SK-MEL-5 (cell line): ENCODE measurements at regions not wholly inside any gene's neighbourhood (a gene's known extent, or its start where the extent isn't known, plus 50 kb on each side); places are given as distances from the start of the nearest gene placed in this dataset.

ENCODE experiments used
- DNase-seq: peaks from one replicate; pipeline ENCODE4 v3.0.0-alpha.2; 2016; ENCODE audit warnings: low read depth, low spot score
- in situ Hi-C: cut with HindIII; loops from 2 replicates; pipeline ENCODE4 v1.10.0; 2016; ENCODE audit warnings: low sequenced_read_pairs, high pct_unique_total_duplicates, low pct_unique_long_range_greater_than_20kb

DNA sequence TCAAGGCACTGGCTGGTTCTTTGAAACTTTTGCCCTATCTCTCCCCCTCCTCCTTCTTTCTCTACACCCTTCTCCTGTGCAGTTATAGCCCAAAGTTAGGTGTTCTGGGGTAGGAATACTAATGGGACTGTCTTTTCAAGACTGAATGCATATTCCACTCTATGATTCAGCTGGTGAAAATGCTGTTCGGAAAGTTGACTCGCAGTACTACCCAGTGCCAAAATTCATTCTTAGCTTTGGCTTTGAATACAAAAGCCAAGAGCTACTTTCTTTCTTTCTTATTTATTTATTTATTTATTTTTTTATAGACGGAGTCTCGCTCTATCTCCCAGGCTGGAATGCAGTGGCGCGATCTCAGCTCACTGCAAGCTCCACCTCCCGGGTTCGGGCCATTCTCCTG, 249.2 kb downstream of the ETNK1 start:
- no peak for DNase-seq
- in situ Hi-C loops = no loop called here

DNA sequence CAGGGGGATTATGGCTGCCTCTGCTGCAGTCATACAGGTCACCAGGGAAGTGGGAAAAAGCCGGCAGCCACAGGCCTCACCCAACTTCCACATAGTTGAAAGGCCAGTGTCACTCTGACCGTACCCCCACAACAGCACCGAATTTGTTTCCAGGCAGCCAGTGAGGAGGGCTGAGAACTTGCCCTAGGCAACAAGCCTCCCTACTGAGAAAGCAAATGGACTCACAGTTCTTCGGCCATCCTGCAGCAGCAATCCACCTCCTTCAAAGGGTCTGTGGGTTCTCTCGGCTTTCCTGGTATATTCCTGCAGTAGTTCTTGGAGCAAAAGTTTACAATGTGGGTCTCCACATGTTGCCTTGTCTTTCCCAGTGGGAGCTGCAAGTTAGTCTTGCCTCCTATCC, 251.3 kb downstream of the ETNK1 start:
- no peak for DNase-seq
- in situ Hi-C loops = no loop called here

DNA sequence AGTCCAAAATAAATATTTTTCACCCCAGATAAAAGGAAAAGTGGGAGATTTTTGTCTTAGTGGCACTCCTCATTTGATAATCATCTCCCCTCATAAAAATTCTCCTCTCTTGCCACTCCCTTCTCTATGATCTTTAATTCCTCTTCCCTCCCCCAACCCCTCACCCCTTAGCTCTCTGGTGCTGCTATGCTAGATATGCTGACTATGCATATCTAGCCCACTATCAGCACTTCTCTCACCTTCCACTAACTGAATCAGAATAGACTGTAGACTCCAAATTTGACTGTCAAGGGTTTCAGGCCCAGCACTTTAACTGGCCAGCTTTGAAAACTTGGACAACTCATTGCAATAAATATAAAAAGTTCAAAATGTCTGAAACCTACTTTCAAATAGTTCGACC, 254.2 kb downstream of the ETNK1 start:
- in situ Hi-C loops = no loop called here
- no peak for DNase-seq

DNA sequence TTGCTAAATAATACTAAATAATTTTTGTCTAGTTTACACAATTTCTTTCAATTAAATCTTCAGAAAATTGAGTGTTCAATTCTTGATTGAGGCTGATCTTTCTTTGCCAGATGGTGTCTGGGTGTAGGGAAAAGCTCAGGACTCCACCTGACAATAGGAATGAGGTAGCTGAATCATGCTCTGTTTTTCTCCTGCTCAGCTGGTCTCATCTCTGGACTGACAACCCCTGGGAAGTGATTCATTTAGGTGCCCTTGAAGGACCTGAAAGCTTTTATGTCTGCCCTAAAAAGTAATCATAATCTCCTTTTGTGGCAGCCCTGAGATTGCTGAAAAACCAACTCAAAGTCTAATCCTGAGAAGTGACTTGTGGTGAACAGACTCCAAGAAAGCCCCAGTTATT, 255.4 kb downstream of the ETNK1 start:
- in situ Hi-C loops = no loop called here
- DNase-seq = no peak

DNA sequence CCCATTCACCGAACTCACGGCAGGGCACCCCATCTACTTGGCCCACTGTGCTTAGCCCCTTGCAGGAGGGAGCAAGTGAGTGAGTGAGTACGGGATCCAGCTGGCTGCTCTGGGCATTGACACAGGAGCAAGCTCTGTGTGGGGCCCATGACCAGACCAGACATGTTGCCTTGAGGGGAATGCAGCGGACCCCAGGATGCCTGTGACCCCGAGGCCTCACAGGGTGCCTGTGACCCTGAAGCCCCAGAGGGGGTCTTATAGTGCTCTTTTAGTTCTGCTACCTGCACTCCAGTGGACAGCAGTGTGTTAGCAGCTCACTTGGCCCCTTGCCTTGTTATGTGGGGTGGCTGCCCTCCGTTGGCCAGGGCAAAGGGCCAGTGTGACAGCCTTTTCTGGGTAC, 255.8 kb downstream of the ETNK1 start:
- no peak for DNase-seq
- in situ Hi-C loops = no loop called here

DNA sequence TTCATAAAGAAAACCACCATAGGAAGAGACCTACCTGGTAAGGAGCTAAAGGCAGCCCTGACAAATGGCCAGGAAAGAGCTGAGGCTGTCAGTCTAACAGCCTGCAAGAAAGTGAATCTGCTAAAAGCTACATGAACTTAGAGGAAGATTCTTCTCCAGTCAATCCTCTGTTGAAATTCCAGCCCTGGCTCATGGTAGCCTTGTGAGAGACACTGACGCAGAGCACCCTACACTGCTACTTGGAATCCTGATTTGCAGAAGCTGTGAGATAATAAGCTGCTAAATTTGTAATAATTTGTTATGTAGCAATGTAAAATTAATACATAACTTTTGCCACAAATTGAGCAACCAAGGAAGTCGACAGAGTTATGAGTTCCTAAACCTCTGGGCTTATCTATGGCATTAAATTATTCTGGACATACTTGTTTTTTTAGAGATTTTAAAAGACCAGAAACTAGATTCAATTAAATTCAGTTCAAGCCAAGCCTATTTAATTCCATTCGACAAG, 257.0 kb downstream of the ETNK1 start:
- DNase-seq = no peak
- in situ Hi-C loops = no loop called here

DNA sequence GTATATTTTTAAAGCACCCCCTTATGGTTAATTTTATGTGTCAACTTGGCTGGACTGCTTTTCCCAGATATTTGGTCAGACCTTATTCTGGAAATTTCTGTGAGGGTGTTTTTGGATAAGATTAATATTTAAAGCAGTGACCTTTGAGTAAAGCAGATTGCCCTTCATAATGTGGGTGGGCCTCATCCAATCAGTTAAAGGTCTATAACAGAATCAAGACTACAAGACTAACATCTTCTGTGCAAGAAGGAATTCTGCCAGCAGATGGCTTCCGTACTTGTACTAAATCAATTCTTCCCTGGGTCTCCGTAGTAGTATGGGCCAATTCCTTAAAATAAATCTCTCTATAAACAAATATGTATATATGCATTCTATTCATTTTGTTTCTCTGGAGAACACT, 257.6 kb downstream of the ETNK1 start:
- in situ Hi-C loops = no loop called here
- peak; percentile 14 for DNase-seq

DNA sequence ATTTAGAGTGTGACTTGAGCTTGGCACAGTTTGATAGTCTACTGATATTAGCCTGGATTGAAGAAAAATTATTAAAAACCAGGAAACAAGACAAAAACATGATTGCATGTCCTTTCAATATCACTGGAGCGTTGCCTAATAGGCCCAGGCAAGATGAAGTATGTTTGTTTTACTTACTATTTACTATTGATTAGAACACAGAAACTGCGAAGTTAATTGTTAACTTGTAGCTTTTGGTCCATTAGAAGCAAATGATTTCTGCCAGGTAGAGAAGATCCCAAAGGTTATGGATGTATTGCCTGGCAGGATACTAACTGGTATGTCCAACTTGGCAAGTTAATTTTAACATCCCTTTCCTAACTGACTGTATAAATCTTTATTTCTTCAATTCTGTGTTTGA, 268.9 kb downstream of the ETNK1 start:
- in situ Hi-C loops = no loop called here

DNA sequence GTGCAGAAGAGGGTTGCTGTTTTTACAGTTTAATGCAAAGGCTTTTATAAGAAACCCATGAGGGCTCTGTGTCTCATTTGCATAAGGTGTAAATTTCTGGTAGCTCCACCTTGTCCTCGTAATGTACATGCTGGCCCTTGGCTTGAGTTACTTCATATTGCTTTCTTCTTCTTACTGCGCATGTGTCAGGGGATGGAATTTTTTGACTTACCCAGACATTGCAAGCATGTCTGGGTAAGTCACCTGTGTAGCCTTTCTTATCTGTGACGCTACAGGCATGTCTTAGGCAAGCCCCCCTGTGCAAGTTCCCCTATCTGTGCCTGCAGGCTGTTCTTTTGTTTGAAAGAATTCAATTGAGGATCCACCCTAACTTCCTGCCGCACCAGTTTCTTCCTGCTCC, 274.2 kb downstream of the ETNK1 start:
- in situ Hi-C loops = no loop called here
- no peak for DNase-seq

More for the DNA sequence above, 268.9 kb downstream of the ETNK1 start:
- no peak for DNase-seq

DNA sequence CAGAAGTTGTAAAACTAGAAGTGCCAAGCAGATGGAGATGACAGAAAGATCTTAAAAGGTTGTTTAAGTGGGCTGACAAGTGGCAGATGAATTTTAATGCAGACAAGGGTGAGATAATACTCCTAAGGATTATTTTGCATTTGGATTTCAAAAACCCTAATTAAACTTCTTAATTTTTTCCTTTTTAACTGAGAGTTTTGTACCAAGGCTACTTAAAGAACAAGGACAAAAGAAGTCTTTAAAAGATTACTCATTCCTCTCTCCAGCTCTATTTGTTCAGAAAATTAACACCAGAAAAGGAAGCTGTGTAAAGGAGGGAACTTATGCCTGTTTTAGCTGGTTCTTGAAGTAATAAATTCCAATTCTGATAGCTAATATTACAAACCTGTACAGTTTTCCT, 275.4 kb downstream of the ETNK1 start:
- in situ Hi-C loops = no loop called here

DNA sequence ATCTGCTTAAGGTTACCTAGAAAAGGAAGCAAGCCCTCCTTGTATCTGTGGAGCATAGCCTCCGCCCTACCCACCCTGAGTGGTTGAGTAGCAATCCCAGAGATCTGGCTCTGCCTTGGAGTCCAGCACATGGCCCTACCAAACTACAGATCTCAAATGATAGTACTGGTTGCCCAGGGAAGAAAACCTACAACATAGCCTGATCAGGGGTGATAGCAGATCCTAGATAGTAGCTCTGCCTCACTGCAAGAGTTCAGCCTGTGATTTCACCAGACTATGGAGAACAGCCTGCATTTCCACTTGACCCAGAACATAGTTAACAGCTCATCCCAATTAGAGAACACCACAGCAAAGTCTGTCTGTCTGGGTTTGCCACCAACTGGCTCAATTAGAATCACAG, 279.5 kb downstream of the ETNK1 start:
- DNase-seq = no peak
- in situ Hi-C loops = no loop called here

More for the DNA sequence above, 275.4 kb downstream of the ETNK1 start:
- DNase-seq = no peak

DNA sequence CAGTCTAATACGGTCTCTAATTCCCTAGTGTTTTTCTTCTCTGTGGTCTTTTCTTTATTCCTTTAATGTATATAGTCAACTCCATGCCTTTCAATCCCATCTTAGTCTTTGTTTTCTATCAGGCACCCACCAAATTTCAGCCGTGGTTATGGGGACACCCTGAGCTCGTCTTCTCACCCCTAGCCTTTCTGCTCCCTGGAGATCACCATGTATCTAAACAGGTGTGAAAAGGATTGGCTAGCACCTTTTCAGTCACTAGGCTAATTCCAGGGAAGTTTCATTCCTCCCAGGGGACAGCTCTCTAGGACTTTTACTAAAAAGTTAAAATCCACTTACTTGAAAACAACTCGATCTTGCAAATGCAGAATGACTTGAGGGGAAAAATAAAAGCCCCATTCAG, 291.3 kb downstream of the ETNK1 start:
- in situ Hi-C loops = no loop called here
- no peak for DNase-seq

DNA sequence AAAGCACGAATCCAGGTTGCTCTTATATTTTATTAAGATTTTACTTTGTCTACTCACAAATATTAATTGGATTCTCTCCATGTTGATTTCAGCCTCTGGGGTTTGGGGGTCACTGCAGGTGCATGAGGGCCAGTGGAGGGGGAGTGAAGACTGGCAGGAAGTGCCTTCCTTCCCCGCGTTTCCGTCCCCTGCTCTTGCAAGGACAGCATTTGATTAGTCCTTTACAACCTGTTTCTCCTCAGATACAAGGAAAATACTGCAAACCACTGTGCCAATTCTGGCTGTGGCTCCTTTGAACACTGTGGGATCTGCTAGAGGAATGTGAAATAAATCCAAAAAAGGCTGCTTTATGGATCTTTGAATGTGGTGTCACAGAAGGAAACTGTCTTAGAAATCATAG, 291.8 kb downstream of the ETNK1 start:
- in situ Hi-C loops = no loop called here

DNA sequence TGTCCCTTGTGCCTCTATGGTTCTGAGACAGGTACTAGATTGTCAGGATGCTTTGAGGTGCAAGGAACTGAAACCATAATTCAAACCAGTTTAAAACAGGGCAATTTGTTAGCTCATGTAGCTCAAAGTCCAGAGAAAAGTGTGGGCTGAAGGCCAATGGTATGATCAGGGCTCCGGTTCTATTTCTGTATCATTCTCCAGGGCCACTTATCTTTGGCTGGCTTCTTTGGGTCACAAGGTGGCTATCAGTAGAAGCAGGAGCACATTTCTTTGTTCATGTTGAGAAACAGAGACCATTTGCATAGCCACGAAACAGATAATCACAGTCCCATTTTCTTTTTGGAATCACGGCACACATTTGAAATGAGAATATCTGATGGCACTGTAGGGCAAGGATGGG, 294.9 kb downstream of the ETNK1 start:
- DNase-seq = no peak
- in situ Hi-C loops = no loop called here

More for the DNA sequence above, 291.8 kb downstream of the ETNK1 start:
- DNase-seq = no peak

DNA sequence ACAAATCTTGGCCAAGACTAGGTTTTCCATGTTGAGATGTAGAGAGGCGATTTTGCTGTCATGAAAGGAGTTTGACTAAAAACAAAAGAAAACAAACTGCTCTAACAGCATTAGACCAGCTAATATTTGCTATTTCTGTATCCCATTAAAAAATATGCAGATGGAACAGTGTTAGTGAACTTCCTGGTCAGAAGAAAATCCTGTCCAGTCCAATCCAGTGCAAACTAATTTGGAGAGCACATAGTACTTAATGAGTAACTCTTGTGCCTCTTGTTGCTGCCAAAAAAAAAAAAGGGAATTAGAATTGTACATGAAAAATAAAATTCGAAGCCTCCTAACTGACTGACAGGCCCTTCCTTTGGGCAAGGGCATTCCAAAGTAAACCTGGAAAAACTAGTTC, 298.8 kb downstream of the ETNK1 start:
- no peak for DNase-seq
- in situ Hi-C loops = no loop called here

DNA sequence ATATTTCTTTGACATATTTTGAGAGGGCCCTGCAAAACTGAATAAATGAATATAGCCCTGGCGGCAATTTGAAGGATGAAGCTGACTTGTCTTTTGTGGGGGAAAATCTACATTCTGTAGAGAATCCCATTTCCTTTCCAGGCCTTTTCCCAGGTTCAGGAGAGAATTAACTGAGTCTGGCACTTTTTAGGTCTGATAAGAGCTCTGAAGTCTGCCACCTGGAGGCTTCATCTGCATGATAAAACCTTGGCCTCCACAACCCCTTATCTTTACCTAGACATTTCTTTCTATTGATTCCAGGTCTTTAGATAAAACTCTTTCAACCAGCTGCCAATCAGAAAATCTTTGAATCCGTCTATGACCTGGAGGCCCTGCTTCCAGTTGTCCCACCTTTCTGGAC, 299.4 kb downstream of the ETNK1 start:
- DNase-seq = no peak
- in situ Hi-C loops = no loop called here

DNA sequence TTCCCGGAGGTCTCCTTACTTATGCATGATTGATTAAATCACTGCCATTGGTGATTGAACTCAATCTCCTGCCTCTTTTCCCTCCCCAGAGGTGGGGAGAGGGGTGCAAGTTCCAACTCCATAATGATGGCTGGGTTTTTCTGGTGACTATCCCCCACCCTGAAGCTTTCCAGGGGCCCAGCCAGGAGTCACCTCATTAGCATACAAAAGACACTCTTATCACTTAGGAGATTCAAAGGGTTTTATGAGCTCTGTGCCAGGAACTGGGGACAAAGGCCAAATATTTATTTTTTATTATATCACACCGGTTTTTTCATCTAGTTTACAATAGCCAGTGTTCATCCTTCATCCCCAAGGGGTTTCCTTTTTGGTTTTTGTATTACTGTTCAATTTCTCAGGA, 300.7 kb downstream of the ETNK1 start:
- no peak for DNase-seq
- in situ Hi-C loops = no loop called here

DNA sequence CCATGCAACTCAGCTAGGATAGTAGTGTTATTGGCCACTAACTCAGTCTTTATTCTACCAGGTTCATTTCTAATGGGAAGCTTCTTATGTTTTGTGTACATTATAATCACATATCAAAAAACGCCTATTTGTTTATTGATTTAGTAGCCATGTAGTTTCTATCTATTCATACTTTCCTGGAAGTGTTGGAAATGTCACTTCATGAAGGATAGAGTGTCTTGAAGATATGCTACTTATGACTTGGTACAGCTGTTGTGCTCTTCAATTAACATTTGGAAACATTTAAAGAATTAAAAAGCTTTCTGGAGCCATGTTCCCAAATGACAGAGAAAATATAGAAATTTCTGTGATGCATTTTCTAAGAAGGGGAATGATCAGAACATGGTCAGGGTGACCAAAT, 307.5 kb downstream of the ETNK1 start:
- in situ Hi-C loops = no loop called here
- DNase-seq = no peak

DNA sequence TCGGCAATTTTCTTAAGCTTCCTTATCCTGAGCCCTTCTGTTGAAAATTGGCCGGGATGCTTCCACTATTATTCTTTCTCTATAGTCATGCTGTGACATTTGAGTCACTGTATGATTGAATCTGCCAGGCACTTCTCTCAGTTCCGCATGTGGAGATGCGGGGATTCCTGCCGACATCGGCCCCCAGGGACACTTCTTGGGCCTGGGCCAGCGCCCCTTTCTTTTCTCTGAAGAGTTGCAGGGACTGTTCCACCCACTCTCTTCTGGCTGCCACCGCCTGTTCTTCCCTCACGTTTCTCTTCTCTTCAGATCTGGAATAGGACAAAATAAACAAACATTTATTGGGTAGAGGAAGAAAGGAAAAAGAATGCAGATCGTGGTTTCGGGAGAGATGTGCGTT, 310.1 kb downstream of the ETNK1 start:
- in situ Hi-C loops = no loop called here

DNA sequence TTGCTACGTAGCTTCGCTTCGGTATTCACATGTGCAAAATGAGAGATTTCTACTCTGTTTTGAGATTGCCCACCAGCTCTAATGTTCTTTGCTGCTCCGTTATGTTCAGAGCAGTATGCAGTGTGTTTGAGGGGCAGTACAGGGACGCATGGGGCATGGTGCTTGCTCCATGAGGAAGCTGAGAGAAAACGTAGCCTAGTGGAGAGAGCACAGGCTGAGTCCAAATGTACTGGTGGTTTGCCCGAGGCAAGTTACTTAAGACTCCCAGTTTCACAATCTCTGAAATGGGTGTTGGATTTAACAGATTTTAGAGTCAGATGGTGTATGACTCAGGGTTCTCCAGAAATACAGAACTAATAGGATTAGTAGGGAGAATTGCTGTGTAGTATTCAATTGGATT, 310.5 kb downstream of the ETNK1 start:
- in situ Hi-C loops = no loop called here
- peak; percentile 80 for DNase-seq

More for the DNA sequence above, 310.1 kb downstream of the ETNK1 start:
- DNase-seq = peak; percentile 65
